SK-N-MC (cell line): ENCODE measurements at regions not wholly inside any gene's neighbourhood (a gene's known extent, or its start where the extent isn't known, plus 50 kb on each side); places are given as distances from the start of the nearest gene placed in this dataset.
"Not testable (repeated sequence)": the region's sequence is repeated elsewhere in the genome, so short reads cannot be mapped to it uniquely, and the experiment has no call there.

Experiments
- EZH2 ChIP-seq: fragments of 200-600 bp; sonication (generic); IDR thresholded peaks from one replicate; pipeline ENCODE4 v1.6.1; 2017; ENCODE audit warnings: antibody characterized with exemption
- POLR2AphosphoS5 ChIP-seq: IDR thresholded peaks from 2 replicates; pipeline ENCODE4 v1.6.1; 2012; ENCODE audit warnings: mild to moderate bottlenecking, low read depth, low read length, borderline replicate concordance

- not testable (repeated sequence) for TF ChIP-seq POLR2AphosphoS5, EZH2
Measured at GRCh38 chr1:148246258-148246861, 94.3 kb upstream of the NBPF11 start.
